RPMI8226 (cell line): ENCODE measurements at regions not wholly inside any gene's neighbourhood (a gene's known extent, or its start where the extent isn't known, plus 50 kb on each side); places are given as distances from the start of the nearest gene placed in this dataset.

Experiments
- DNase-seq: peaks from one replicate; pipeline ENCODE4 v3.0.0-alpha.2; 2015

DNA sequence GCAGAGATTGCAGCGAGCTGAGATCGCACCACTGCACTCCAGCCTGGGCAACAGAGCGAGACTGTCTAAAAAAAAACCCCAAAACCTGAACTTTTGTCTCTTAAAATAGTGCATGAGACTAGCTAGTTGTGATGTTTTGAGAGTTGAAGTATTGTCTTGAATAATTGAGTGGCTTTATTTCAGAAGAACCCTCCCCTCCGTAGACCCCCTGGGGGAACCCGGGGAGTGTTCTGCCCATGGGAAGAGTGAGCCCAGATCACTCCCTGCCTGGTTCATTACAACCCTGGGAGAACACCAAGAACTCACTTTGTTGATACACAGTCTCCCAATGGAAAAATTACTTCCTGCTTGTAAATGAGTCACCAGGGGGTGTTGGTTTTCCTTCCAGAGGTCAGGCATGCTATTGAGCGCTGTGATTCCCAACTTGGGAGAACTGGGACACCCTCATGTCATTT is 65.3 kb upstream of the SHISA3 start:
- DNase-seq: no peak

GRCh38 chr4:42339935-42340406 is 57.3 kb upstream of the SHISA3 start:
- DNase-seq: no peak

- no peak for DNase-seq
Measured at GRCh38 chr4:42341518-42342026, 55.7 kb upstream of the SHISA3 start.

DNA sequence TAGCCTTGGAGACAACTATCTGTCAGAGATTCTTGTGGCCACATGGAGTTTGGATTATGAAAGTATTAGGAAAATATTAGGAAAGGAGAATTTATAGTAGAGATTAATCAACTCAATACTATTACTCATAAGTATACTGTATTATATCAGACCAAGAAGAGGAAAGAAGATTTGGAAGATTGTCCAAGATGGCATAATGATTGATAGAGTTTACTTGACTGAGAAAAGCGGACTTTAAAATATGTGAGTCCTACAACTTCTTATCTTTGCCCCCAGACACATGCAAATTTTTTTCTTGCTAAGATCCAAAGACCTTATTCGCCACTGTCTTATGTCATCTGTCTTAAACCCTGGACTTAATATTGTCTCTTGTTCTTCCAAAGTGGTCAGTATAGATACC is 54.8 kb upstream of the SHISA3 start:
- DNase-seq: no peak

- DNase-seq: no peak
Measured at GRCh38 chr4:42344309-42344708, 53.0 kb upstream of the SHISA3 start.

- no peak for DNase-seq
Measured at GRCh38 chr4:42344749-42345148, 52.5 kb upstream of the SHISA3 start.

- no peak for DNase-seq
Measured at GRCh38 chr4:42345962-42346544, 51.2 kb upstream of the SHISA3 start.

- no peak for DNase-seq
Measured at GRCh38 chr4:42347076-42347475, 50.2 kb upstream of the SHISA3 start.
